NCI-H1105 treated with DMSO at 0.1 percent for 48 hours (cell line): ENCODE measurements at regions not wholly inside any gene's neighbourhood (a gene's known extent, or its start where the extent isn't known, plus 50 kb on each side); places are given as distances from the start of the nearest gene placed in this dataset.

Experiments
- DNase-seq: peaks from one replicate; lab custom pipeline; 2025; lab: John Stamatoyannopoulos, UW

DNA sequence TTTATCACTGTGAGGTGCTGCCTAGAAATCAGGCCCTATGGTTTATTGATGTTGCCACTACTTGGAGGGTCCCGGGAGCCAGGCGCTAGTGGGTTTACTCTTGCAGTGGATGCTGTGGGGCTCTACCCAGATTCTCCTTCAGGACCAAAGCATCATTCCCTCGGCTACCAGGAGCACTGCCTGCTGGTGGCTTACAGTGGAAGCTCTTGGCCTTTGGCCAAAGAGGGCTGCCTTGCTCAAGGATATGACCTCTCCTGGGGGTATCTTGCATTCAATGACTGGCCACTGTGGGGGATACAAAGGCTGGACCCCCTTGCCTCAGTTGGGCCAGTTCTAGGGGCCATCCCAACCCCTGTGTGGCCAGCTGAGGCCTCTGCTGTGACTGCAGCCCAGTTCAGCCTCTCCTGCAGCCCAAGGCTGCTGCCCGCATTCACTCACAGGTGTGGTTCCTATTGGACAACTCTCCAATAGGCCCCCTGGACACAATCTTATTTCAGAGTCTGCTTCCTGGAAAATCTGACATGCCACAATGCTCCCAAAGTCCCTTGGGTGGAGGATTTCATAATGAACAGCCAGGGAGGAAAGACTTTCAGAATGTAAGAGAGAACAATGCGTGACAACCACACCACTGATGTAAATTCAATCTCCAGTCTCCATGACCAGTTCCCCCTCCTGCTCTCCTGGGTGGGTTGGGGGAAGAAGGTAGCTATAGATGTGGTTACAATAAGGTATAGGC, 196.3 kb downstream of the SNX10 start:
- DNase-seq = no peak

DNA sequence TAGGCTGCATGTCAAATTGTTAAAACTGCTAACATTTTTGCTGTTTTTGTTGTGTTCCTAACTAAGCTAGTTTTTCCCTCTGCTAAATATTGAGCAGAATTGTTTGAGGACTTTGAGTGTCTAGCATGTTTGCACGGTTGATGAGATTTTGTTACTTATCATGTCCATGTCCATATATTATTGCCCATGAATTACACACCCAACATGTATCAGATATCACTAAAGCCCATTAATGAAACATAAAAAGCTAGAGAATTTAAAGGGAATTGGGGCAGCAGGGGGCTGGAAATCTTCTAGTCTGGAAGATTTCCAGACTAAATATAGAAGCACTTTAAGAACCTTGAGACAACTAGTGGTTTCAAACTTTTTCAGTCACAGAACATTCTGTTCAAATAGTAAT, 197.7 kb downstream of the SNX10 start:
- no peak for DNase-seq

DNA sequence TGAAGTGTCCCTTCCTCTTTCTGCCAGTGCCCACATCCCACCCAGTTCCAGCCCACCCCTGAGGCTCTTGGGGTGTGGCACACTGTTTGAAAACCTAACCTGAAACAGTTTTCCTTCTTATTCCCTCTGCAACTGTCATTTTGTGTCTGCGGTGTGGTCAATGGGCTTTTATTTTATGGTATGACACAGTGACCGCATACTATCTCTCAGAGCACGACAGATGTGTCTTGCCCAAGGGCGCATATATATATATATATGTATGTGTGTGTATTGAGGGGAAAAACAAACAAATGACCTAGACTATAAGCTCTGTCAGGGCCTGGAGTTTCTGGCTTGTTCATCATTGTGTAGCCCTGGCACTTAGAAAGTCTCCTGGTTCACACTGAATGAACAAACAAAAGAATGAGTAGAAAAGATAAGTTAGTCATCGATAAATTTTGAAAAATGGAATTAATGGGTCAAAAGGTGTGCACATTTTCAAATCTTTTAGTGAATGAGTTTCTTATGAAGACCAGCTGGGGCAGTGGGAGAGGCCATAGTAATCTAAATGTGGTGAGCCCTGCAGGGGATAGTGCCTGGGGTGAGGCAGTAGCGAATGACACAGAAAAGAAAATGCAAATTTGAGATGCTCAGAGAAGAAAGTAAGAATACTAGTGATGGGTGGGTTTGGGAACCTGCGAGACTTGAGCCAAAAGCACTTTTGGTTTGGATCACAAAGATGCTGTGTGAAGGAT, 198.4 kb downstream of the SNX10 start:
- DNase-seq = no peak

DNA sequence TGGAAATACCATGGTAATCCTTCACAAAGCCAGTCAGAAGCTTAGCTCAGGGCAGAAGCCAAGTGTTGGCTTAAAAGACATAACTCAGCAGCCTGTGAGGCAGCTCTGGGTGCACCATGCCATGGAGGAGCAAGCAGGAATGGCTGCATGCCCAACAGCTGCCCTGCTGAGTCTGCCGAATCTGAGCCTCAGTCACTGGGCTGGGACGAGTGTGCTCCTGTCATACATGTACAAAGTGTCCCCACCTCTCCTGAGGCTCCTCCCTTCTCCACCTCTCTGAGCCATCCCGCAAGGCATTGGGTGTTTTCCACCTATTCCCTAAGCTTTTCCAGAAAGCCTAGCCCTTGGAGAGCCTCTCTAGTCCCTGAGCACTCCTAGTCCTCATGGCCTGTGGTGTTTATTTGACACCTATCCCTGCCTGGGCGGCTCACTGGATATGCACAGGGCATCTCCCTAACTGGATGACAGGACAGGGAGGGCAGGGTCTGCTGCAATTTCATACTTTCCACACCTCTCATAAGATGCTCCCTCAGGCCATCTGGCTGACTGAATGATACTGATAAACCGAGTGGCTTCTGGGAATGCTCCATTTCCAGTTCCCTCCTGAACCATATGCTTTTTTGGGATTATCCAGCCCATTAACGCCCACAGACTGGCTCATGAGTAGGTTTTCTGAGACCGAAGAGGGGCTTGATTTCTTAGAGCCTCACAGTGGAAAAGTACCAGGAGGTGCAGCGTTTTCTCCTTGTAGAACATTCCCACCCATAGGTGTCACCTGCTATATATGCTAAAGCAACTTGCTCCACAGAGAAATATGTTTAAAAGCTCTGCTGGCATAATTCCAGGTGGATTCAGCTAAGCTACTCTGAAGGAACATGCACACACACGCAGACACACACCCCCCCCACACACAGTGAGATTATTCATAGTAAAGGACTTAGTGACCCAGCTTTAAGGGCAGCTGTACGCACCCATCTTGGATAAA, 199.3 kb downstream of the SNX10 start:
- peak; percentile 92 for DNase-seq

DNA sequence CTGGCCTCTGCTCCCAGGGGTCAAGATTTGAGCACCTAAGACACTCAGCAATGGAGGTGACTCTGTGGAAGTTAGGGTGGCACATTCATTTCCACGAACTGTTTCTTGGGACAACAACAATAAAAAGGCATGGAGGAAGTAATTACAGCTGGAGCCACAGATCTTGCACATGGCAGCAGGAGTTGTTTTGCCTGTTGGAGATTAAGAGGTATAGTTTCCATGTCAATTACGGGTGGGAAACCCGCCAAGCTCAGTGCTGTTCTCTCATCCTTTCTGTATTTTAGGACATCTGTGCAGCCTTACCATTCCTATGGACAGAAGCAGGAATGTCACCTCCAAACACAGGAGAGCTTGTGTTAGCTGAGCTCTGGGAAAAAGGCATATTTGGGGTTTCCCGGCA, 201.2 kb downstream of the SNX10 start:
- peak; percentile 76 for DNase-seq

DNA sequence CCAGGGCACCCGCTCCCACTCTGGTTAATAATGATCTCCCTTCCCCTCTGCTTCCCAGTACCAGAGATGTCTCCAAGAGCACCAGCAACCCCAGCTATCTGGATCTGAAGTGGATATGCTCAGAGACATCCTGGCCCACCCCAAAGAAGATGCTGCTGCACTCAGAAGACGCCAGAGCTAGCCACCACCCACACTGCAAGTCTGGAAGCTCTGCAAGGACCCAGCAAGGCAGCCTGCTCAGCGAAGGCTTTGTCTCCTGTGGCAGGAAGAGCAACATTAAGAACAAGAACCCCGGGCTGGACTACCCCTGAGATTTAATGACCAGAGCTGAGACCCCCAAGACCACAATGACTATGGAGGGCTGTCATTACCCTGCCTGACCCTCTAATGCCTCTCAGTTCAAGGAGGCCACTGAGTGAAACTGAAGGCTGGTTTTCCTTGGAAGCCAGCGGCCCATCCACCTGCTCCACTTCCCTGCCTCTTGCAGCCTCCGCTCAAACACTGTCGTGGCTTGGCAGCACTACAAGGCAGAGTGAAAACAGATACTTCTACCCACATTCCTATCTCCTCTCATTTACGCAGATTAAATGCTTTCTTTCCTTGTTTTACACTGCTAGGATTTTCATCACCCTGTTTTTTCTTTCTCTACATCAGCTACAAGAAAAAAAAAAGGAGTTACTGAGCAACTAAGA, 202.2 kb downstream of the SNX10 start:
- no peak for DNase-seq

DNA sequence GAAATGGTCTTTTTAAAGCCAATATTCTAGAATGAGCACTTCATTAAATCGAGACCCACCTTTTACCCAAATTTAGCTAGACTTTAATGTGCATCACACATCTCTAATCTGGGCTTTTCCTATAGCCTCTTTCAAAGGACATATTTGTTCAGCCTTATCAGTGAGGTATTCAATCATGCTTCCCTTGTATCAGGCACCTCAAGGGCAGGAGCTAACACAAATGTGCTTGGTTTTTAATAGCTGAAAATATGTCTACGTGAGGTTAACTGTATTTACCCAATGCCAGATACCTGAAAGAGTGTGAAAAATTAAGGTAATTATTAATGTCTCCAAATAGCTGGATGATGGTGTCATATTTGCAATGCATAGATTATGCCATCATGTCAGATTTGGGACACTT, 203.9 kb downstream of the SNX10 start:
- DNase-seq = no peak

DNA sequence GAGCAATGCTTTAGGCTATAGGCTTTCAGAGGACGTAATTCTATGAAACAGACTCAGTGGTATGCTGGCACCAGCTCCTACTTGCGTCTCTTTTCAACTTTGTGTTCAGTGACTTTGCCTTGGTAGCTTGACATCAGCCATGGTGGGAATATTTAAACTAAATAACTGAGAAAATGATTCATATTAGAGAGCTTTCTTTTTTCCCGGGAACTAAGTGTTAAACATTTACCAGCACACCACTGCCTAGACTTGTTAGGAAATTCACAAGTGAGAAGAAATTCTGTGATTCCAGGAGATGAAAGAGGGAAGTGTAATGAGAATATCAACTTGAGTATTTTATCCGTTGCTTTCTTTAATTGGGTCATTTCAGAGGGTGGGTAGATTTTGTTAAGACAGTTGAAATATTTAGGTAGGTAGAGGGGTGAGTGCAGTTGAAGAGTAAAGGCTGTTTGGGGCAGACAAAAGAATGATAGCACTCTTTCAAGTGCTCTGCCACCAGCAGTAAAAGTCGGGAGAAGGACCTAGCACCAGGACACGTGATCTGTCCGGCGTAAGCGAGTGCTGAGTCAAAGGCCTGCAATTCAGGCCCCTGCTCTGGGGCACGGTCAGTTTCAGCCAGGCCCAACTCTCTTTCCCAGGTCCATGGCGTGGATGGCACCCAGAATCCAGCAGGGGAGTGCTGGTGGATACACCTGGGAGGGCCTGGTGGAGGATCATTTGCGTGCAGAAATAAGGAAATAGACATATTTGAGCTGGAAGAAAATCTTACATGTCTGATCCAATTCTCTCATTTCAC, 206.3 kb downstream of the SNX10 start:
- DNase-seq = no peak

DNA sequence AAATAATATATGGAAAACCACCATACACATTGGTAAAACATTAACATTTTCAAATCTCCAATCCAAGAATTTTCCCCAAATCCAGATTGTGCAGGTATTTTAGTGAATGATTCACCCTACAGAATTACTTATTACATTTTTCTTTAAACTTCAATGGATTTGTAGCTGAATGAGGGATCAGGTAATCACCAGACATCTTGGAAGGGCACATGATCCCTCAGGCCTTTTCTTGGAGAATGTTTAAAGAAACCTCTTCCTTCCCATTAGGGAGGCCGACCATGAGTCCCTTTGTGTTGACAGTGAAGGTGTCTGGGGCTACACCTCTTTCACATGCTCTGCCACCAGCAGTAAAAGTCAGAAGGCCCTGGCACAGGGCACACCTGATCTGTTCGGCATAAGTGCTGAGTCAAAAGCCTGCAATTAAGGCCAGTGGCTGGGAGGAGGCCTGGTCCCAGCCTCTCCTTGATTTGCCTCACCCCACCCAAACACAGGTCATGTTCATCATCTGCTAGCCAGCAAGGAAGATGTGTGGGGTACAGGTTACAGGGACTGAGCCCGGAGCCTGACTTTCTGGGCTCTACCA, 207.7 kb downstream of the SNX10 start:
- no peak for DNase-seq

DNA sequence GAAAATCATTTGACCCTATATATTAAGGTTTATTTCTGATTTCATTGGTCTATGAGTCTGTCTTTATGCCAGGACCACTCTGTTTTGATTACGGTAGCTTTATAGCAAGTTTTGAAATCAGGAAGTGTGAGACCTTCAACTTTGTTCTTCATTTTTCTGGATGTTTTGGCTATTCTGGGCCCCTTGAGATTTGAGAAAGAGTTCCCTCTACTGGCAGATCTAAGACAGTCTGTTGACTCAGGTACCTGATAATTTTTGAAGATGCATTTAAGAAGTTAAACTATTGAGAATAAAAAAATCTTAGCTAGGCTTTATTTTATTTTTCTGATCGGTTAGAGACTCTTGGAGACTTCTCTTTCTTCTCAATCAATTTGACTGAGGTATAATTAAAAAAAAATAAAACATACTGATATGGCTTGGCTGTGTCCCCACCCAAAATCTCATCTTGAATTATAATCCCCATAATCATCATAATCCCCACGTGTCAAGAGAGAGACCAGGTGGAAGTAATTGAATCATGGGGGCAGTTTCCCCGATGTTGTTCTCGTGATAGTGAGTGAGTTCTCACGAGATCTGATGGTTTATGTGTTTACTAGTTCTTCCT, 209.2 kb downstream of the SNX10 start:
- peak; percentile 69 for DNase-seq

DNA sequence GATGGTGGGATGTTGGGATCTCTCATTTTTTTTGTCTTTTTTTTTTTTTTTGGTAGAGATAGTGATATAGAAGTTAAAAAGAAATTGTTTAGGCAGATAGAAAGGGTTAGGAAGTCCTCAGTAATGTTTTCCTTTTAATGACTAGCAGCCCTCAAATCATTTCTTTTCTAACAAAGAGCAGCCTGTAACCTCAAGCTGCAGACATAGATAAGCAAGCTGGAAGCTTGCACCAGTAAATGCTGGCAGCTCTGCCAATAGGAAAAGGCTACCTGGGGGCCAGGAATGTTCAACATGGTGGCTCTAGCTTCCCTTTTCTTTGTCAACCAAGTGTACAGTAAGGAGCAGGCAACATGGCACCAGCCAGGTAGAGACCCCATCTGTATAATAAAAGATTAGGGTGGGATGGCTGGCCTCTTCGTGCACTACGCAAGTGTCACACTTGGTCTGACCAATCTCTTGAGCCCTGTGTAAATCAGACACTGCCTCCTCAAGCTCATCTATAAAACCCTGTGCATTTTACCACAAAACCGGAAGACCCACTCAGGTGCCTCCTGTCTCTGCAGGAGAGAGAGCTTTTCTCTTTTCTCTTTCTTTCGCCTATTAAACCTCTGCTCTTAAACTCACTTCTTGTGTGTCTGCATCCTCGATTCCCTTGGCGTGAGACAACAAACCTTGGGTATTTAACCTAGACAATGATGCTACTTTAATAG, 212.9 kb downstream of the SNX10 start:
- no peak for DNase-seq

DNA sequence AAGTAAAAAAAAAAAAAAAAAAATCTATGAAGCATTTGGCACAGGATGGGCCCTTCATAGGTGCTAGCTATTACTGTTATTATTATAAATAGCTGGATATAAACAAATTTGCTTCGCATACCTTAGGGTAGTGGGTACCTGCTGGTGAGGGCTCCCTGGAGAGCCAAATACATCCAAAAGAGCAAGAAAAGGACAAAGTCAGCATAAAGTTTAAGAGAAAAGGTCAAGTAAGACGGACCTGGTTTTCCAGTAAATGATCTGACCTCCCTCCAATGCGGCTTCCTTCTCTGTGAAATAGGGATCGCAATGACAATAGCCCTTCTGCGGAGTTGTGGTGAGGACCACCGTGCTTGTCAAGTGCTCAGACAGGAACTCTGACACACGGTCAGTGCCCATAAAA, 214.5 kb downstream of the SNX10 start:
- no peak for DNase-seq

DNA sequence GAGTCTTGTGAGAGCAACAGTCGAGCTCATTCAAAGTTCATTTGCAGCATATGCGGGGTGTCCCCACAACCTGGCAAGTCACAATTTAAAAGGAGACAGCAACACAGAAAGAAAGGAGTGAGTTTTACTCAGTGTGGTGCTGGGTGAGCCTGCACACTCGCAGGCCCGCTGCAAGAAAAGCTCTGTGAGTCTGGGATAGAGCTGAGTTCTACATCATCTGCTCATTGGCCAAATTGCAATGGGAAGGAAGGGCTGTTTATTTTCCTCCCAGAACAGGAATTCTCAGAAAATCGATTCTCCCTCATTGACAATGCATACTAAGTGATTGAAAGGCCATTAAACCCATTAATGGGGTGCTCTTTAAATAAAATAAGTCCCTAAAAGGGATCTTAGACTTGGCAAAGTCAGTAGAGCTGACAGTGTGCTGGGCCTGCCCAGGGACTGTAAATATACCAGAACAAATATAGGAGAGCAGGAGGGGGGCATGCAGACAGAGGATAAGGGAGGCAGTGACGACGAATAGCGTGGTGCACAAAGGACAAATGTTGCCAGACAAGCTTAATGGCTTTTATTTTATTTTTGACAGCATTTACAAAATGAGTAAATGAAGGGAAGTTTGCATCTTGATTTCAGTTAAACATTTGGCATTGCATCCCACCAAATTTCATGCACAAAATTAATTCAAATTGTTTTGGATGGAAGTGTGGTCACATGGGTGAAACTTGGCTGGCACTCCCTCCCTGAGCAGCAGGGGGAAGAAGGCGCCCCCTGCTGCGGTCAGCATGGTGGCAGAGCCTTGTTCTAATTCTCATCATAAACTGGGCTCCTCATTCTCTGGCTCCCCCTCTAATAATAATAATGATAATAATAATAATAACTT, 215.7 kb downstream of the SNX10 start:
- no peak for DNase-seq

DNA sequence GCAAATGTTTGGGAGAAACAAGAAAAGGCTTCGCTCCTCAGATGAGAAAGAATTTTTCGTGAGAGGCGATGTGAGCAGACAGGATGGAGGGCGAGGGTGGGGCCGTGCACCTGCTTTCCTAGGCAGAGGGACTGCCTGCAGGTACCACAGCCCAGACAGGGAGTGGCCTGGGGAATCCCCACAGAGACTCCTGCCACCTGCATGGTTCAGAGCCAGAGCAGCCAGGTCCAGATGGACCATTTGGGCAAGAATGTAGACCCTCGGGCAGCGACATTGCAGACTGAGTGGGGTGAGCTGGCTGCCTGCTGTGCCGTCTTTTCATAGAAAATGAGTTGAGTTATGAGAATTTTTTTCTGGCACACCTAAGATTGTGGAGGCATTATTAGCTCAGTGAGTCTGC, 216.8 kb downstream of the SNX10 start:
- no peak for DNase-seq

DNA sequence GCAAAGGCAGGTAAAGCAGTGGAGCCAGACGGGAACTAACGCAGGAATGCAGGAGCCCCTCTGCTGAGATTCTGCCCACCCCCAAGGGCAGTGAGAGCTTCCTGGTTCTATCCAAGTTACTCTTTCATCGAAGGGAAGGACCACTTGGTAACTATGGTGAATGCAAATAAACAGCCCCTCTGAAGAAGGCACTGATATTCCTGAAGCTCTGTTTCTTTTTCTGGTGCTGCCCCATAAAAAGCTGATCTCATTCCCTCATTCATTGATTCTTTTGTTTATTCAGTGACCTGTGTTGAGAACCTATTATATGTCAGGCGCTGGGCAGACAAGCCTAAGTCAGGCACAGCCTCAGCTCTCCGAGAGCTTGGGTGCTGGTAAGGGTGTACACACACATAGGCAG, 217.3 kb downstream of the SNX10 start:
- no peak for DNase-seq

DNA sequence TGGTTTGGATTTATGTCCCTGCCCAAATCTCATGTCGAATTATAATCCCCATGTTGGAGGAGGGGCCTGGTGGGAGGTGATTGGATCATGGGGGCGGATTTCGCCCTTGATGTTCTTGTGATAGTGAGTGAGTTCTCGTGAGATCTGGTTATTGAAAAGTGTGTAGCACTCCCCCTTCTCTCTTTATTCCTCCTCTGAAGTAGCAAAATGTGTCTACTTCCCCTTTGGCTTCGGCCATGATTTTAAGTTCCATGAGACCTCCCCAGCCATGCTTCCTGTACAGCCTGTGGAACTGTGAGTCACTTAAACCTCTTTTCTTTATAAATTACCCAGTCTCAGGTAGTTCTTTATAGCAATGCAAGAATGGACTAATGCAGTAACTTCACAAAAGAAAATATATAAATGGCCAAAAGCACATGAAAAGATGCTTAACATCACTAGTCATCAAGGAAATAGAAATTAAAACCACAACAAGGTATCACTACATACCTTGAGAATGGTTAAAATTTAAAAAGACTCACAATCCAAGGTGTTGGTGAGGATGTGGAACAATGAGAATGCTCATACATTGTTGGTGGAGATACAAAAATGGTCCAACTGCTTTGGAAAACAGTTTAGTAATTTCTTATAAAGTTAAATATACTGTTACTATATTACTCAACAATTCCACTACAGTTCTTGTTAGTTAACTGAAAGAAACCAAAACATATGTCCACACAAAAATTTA, 218.7 kb downstream of the SNX10 start:
- no peak for DNase-seq

DNA sequence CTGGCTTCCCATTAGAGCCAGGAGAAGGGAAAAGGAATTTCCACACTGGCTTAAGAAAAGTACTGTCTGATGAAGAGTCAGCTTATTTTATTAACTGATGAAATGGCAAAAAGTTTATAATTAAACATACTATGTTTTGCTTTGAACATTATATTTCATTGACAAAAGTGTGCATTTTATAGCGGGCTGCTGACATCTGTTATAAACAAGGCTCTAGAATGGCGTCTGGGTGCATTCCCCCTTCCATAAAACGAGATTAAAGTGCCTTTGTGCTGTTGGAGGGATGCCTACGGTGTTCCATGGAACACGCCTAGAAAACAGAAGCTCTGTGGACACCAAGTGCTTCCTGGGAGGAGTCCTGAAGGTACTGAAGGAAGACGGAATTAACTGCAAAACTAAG, 220.2 kb downstream of the SNX10 start:
- DNase-seq = no peak

DNA sequence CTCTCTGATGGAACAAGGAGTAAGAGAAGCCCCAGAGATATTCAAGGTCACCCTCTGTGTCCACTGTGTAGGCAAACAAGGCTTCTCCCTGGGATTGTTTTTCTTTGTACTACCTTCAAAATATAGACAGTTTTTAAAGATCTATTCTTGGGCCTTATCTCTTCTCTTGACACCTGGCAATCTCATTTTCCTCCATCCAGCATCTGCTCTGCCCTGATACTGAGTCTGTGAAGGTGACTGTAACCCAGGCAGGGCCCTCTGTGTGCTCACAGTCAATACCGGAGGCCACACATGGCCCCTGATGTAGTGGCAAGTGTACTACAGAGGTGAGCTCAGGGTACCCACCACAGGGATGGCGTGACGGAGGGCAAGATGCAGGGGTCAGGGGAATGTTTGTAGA, 221.1 kb downstream of the SNX10 start:
- no peak for DNase-seq
